K562 (cell line): ENCODE measurements at regions not wholly inside any gene's neighbourhood (a gene's known extent, or its start where the extent isn't known, plus 50 kb on each side); places are given as distances from the start of the nearest gene placed in this dataset.

ENCODE experiments used
- GTF2A2 ChIP-seq: IDR thresholded peaks from 2 replicates; pipeline ENCODE4 v1.6.1; 2016; ENCODE audit warnings: mild to moderate bottlenecking, missing genetic modification characterization, missing compliant biosample characterization
- MEIS2 ChIP-seq: fragments of 450-650 bp; IDR thresholded peaks from 2 replicates; pipeline ENCODE4 v1.6.1; 2014; ENCODE audit warnings: mild to moderate bottlenecking; ENCODE audit not compliant: partially characterized antibody
- RHOXF2B ChIP-seq: fragments of 250-450 bp; sonication (Bioruptor Pico); conservative IDR thresholded peaks from 2 replicates; pipeline ENCODE4 v1.5.1; 2021
- SAP30 ChIP-seq: fragments of 200-600 bp; sonication (generic); IDR thresholded peaks from 2 replicates; pipeline ENCODE4 v1.6.1; 2012; ENCODE audit warnings: borderline replicate concordance, low read depth, mild to moderate bottlenecking, moderate library complexity, low read length, control low read depth, inconsistent platforms; ENCODE audit not compliant: insufficient read depth, poor library complexity, severe bottlenecking
- SMAD4 ChIP-seq: fragments of 250-450 bp; sonication (Bioruptor Pico); conservative IDR thresholded peaks from 2 replicates; pipeline ENCODE4 v1.8.0; 2021; ENCODE audit warnings: inconsistent platforms, mild to moderate bottlenecking, moderate library complexity
- ZEB2 ChIP-seq: fragments of 450-650 bp; IDR thresholded peaks from 2 replicates; pipeline ENCODE4 v1.6.1; 2016
- ZNF695 ChIP-seq: fragments of 450-650 bp; formaldehyde crosslinking; IDR thresholded peaks from 2 replicates; pipeline ENCODE4 v1.4.0; 2020; ENCODE audit warnings: mild to moderate bottlenecking, moderate library complexity
- ZNF830 ChIP-seq: fragments of 250-450 bp; sonication (Bioruptor Pico); IDR thresholded peaks from 2 replicates; pipeline ENCODE4 v1.5.0; 2021; ENCODE audit warnings: mild to moderate bottlenecking
- ZSCAN29 ChIP-seq: fragments of 450-650 bp; IDR thresholded peaks from 2 replicates; pipeline ENCODE4 v1.6.1; 2017
- TF ChIP-seq, protein P1 (sequence below), 2 experiments: fragments of 450-650 bp; conservative IDR thresholded peaks; 2 replicates each; pipeline ENCODE4 v1.6.1; 2017; ENCODE audit warnings: mild to moderate bottlenecking in 2 of 2, moderate library complexity in 2 of 2
- TF ChIP-seq, protein P2 (sequence below): sonication (generic); formaldehyde crosslinking; IDR thresholded peaks from 2 replicates; pipeline ENCODE4 v1.8.1; 2023; ENCODE audit warnings: mild to moderate bottlenecking, missing genetic modification reagents
- TF ChIP-seq, protein P3 (sequence below), 2 experiments: fragments of 450-650 bp in 1 of 2; sonication (generic) in 1 of 2; formaldehyde crosslinking in 1 of 2; IDR thresholded peaks; 2 replicates each; pipeline versions ENCODE4 v1.7.1 to v1.9.0; 2016 to 2022; ENCODE audit warnings: inconsistent platforms in 1 of 2, mild to moderate bottlenecking in 1 of 2, missing genetic modification reagents in 1 of 2
- TF ChIP-seq, protein P4 (sequence below): fragments of 250-450 bp; sonication (Bioruptor Pico); IDR thresholded peaks from 2 replicates; pipeline ENCODE4 v1.5.0; 2021; ENCODE audit warnings: mild to moderate bottlenecking, borderline replicate concordance

DNA sequence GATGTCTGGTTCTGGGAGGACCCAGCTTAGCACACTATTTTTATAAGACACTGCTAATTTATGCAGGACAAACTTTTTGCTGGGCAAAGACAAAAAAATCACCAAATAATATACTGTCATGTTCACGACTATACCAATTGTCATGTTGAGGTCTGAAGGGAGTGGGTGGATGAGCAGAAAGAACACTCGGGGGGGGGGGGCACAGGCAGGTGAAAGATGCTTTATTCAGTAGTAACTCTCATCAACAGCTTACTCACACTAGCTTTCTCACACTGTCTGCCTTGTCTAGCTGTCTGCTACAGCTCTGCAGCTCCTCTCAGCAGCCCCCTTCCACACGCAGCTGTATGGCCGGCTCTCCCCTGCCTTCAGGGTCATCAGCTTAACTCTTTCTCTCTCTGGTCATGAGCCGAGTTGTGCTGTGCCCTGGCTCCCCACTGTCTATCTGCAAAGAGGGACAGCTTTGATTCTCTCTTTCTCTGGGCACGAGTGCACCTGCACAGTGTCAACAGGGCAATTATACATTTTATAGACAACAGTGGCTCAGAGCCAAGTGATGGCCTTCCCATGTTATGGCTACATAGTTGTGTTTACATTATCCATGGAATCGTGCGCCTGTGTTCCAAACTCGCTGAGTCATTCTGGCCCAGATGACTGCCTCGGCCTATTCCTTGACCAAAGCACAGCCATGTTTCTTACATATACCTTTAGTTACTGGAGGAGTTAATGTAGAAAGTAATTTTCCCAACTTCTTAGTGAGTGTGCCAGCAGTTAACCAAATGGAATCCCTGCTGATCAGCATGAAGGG lies 187.7 kb upstream of the PRSS16 start (continued):
- TF ChIP-seq ZSCAN29 (no peak), RHOXF2B (0 out of 2 replicates have a peak, but pooled peaks have one; percentile 22), SAP30 (no peak), ZNF695 (CRISPR knock-in tag) (no peak), GTF2A2 (tag) (peak; percentile 78), ZNF830 (CRISPR knock-in tag) (no peak), ZEB2 (no peak), SMAD4 (CRISPR knock-in tag) (peak; percentile 91), MEIS2 (no peak)
- TF ChIP-seq, protein P1, sequence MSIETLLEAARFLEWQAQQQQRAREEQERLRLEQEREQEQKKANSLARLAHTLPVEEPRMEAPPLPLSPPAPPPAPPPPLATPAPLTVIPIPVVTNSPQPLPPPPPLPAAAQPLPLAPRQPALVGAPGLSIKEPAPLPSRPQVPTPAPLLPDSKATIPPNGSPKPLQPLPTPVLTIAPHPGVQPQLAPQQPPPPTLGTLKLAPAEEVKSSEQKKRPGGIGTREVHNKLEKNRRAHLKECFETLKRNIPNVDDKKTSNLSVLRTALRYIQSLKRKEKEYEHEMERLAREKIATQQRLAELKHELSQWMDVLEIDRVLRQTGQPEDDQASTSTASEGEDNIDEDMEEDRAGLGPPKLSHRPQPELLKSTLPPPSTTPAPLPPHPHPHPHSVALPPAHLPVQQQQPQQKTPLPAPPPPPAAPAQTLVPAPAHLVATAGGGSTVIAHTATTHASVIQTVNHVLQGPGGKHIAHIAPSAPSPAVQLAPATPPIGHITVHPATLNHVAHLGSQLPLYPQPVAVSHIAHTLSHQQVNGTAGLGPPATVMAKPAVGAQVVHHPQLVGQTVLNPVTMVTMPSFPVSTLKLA (conservative IDR thresholded peaks at IDR 0.05) = no peak
- TF ChIP-seq, protein P2, sequence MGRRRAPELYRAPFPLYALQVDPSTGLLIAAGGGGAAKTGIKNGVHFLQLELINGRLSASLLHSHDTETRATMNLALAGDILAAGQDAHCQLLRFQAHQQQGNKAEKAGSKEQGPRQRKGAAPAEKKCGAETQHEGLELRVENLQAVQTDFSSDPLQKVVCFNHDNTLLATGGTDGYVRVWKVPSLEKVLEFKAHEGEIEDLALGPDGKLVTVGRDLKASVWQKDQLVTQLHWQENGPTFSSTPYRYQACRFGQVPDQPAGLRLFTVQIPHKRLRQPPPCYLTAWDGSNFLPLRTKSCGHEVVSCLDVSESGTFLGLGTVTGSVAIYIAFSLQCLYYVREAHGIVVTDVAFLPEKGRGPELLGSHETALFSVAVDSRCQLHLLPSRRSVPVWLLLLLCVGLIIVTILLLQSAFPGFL (CRISPR knock-in tag) = no peak
- TF ChIP-seq, protein P3, sequence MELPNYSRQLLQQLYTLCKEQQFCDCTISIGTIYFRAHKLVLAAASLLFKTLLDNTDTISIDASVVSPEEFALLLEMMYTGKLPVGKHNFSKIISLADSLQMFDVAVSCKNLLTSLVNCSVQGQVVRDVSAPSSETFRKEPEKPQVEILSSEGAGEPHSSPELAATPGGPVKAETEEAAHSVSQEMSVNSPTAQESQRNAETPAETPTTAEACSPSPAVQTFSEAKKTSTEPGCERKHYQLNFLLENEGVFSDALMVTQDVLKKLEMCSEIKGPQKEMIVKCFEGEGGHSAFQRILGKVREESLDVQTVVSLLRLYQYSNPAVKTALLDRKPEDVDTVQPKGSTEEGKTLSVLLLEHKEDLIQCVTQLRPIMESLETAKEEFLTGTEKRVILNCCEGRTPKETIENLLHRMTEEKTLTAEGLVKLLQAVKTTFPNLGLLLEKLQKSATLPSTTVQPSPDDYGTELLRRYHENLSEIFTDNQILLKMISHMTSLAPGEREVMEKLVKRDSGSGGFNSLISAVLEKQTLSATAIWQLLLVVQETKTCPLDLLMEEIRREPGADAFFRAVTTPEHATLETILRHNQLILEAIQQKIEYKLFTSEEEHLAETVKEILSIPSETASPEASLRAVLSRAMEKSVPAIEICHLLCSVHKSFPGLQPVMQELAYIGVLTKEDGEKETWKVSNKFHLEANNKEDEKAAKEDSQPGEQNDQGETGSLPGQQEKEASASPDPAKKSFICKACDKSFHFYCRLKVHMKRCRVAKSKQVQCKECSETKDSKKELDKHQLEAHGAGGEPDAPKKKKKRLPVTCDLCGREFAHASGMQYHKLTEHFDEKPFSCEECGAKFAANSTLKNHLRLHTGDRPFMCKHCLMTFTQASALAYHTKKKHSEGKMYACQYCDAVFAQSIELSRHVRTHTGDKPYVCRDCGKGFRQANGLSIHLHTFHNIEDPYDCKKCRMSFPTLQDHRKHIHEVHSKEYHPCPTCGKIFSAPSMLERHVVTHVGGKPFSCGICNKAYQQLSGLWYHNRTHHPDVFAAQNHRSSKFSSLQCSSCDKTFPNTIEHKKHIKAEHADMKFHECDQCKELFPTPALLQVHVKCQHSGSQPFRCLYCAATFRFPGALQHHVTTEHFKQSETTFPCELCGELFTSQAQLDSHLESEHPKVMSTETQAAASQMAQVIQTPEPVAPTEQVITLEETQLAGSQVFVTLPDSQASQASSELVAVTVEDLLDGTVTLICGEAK (IDR thresholded peaks at IDR 0.05) = no peak
- TF ChIP-seq, protein P3 (CRISPR knock-in tag; IDR thresholded peaks at IDR 0.05) = no peak
- TF ChIP-seq, protein P4, sequence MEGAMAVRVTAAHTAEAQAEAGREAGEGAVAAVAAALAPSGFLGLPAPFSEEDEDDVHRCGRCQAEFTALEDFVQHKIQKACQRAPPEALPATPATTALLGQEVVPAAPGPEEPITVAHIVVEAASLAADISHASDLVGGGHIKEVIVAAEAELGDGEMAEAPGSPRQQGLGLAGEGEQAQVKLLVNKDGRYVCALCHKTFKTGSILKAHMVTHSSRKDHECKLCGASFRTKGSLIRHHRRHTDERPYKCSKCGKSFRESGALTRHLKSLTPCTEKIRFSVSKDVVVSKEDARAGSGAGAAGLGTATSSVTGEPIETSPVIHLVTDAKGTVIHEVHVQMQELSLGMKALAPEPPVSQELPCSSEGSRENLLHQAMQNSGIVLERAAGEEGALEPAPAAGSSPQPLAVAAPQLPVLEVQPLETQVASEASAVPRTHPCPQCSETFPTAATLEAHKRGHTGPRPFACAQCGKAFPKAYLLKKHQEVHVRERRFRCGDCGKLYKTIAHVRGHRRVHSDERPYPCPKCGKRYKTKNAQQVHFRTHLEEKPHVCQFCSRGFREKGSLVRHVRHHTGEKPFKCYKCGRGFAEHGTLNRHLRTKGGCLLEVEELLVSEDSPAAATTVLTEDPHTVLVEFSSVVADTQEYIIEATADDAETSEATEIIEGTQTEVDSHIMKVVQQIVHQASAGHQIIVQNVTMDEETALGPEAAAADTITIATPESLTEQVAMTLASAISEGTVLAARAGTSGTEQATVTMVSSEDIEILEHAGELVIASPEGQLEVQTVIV (CRISPR knock-in tag) = no peak
